Adipocyte (in vitro differentiated cells): ENCODE measurements at regions not wholly inside any gene's neighbourhood (a gene's known extent, or its start where the extent isn't known, plus 50 kb on each side); places are given as distances from the start of the nearest gene placed in this dataset.

Source experiments
- DNase-seq: peaks from one replicate; pipeline ENCODE4 v3.0.0-alpha.2; 2015; ENCODE audit warnings: low read depth
- H3K27me3 ChIP-seq: replicated peaks from 2 replicates; pipeline ENCODE4 v1.7.0; 2013; ENCODE audit warnings: mild to moderate bottlenecking, low read length, moderate library complexity; ENCODE audit not compliant: control insufficient read depth, insufficient read depth
- H3K36me3 ChIP-seq: 2 replicates; pipeline ENCODE4 v1.7.0; 2013; ENCODE audit warnings: low read length, mild to moderate bottlenecking, moderate library complexity; ENCODE audit not compliant: control insufficient read depth, insufficient read depth, severe bottlenecking
- H3K4me1 ChIP-seq: 2 replicates; pipeline ENCODE4 v1.7.0; 2013; ENCODE audit warnings: mild to moderate bottlenecking, low read length, moderate library complexity; ENCODE audit not compliant: control insufficient read depth, insufficient read depth
- H3K4me3 ChIP-seq: 2 replicates; pipeline ENCODE4 v1.7.0; 2013; ENCODE audit warnings: mild to moderate bottlenecking, low read length, moderate library complexity
- H3K9ac ChIP-seq: 2 replicates; pipeline ENCODE4 v1.7.0; 2013; ENCODE audit warnings: mild to moderate bottlenecking, low read length, moderate library complexity
- H3K9me3 ChIP-seq: 2 replicates; pipeline ENCODE4 v1.7.0; 2013; ENCODE audit warnings: mild to moderate bottlenecking, low read length, moderate library complexity; ENCODE audit not compliant: control insufficient read depth

GRCh38 chr9:26334706-26335105 is 557.9 kb downstream of the CAAP1 start:
- no peak for DNase-seq
- Histone ChIP-seq H3K27me3 (no peaks in the 10 kb centered on the region), H3K4me3 (no peak overlapping the region), H3K36me3 (no peaks in the 10 kb centered on the region), H3K9me3 (no peaks in the 10 kb centered on the region), H3K9ac (no peak overlapping the region), H3K4me1 (peaks cover 3% of the 10 kb centered on the region)

DNA sequence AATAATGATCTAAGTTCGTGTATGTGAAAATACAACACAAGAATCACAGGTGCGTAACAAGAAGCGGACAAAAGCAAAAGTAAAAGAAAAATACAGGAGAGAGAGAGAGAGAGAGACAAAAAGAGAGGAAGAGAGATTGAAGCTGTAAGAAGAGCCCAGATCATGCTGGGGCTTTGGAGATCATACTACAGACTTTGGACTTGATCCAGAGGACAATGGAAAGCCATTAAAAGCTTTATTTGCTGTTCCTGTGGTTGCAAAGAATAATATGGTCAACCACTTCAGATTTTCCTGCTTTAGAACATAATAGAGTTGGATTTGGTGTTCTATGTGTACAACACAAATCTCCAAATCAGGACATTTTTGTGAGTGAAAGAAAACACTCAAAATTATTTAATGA is 561.4 kb downstream of the CAAP1 start:
- H3K4me1 ChIP-seq = peaks cover 5% of the 10 kb centered on the region
- no peaks in the 10 kb centered on the region for H3K9me3 ChIP-seq
- no peaks in the 10 kb centered on the region for H3K36me3 ChIP-seq
- no peaks in the 10 kb centered on the region for H3K27me3 ChIP-seq
- no peak for DNase-seq
- no peak overlapping the region for H3K9ac ChIP-seq
- H3K4me3 ChIP-seq = no peak overlapping the region

DNA sequence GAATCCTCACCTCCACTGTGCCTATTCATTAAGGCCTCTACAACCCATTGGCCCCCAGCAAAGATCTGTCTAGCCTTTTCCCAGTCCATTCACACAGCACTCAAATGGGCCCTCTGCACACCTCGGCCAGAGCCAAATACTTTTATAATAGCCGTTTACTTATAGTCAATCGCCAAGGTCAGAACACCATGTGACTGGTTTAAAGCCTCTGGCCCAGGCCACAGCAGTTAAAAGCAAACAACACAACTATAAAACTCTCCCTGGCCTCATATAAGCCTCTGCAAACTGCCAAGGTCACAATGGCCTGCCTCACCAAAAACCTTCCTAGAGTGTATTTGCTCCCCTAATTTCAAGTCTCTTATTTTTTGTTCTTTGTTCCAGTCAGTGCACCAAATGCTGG is 562.6 kb downstream of the CAAP1 start:
- Histone ChIP-seq H3K9me3 (no peaks in the 10 kb centered on the region), H3K9ac (no peak overlapping the region), H3K4me1 (peaks cover 16% of the 10 kb centered on the region), H3K36me3 (no peaks in the 10 kb centered on the region), H3K4me3 (no peak overlapping the region), H3K27me3 (no peaks in the 10 kb centered on the region)
- DNase-seq = no peak

GRCh38 chr9:26326563-26326962 is 566.0 kb downstream of the CAAP1 start:
- DNase-seq = peak; percentile 87
- Histone ChIP-seq H3K36me3 (no peaks in the 10 kb centered on the region), H3K4me3 (no peak overlapping the region), H3K4me1 (peaks cover 22% of the 10 kb centered on the region), H3K9me3 (no peaks in the 10 kb centered on the region), H3K9ac (peak overlapping the region; percentile 65), H3K27me3 (no peaks in the 10 kb centered on the region)

- peak; percentile 20 for DNase-seq
- Histone ChIP-seq H3K4me1 (peaks cover 22% of the 10 kb centered on the region), H3K27me3 (no peaks in the 10 kb centered on the region), H3K36me3 (no peaks in the 10 kb centered on the region), H3K9me3 (no peaks in the 10 kb centered on the region), H3K4me3 (peak overlapping the region; percentile 31), H3K9ac (peak overlapping the region; percentile 65)
These were observed 567.2 kb downstream of the CAAP1 start for GRCh38 chr9:26325444-26325829.

- H3K4me3 ChIP-seq = peak overlapping the region; percentile 31
- no peaks in the 10 kb centered on the region for H3K27me3 ChIP-seq
- H3K9me3 ChIP-seq = no peaks in the 10 kb centered on the region
- H3K36me3 ChIP-seq = no peaks in the 10 kb centered on the region
- peak overlapping the region; percentile 65 for H3K9ac ChIP-seq
- peak; percentile 71 for DNase-seq
- H3K4me1 ChIP-seq = peaks cover 22% of the 10 kb centered on the region
These were observed 567.7 kb downstream of the CAAP1 start for GRCh38 chr9:26324786-26325443.

DNA sequence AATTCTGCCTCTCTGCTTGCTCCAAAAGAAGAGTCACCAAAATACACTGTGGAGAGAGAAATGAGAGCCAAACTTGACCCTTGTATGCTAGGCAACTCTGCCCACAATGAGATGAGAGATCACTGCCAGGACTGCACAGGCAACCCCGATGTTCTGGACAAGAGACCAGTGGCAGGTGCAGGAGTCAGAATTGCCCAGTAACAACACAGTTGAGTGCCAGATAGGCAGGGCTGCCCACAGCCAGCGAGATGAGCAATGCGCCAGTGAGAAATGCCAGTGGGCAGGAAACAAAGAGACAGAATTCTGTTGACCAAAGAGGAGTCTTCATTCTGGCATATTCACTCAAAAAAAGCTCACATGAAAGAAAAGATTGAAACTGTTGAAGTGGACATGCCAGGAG is 570.7 kb downstream of the CAAP1 start:
- H3K36me3 ChIP-seq = no peaks in the 10 kb centered on the region
- H3K9ac ChIP-seq = no peak overlapping the region
- H3K9me3 ChIP-seq = no peaks in the 10 kb centered on the region
- no peak for DNase-seq
- no peak overlapping the region for H3K4me3 ChIP-seq
- H3K4me1 ChIP-seq = peaks cover 22% of the 10 kb centered on the region
- no peaks in the 10 kb centered on the region for H3K27me3 ChIP-seq

GRCh38 chr9:26319859-26320258 is 572.7 kb downstream of the CAAP1 start:
- H3K36me3 ChIP-seq = no peaks in the 10 kb centered on the region
- H3K9ac ChIP-seq = no peak overlapping the region
- H3K4me3 ChIP-seq = no peak overlapping the region
- peaks cover 7% of the 10 kb centered on the region for H3K4me1 ChIP-seq
- no peak for DNase-seq
- no peaks in the 10 kb centered on the region for H3K27me3 ChIP-seq
- no peaks in the 10 kb centered on the region for H3K9me3 ChIP-seq

- no peaks in the 10 kb centered on the region for H3K9me3 ChIP-seq
- H3K36me3 ChIP-seq = no peaks in the 10 kb centered on the region
- H3K9ac ChIP-seq = no peak overlapping the region
- no peaks in the 10 kb centered on the region for H3K27me3 ChIP-seq
- no peaks in the 10 kb centered on the region for H3K4me1 ChIP-seq
- no peak for DNase-seq
- no peak overlapping the region for H3K4me3 ChIP-seq
These were observed 579.5 kb downstream of the CAAP1 start for GRCh38 chr9:26313108-26313507.

GRCh38 chr9:26311463-26311995 is 581.1 kb downstream of the CAAP1 start:
- Histone ChIP-seq H3K27me3 (no peaks in the 10 kb centered on the region), H3K4me3 (no peak overlapping the region), H3K4me1 (peaks cover 9% of the 10 kb centered on the region), H3K36me3 (no peaks in the 10 kb centered on the region), H3K9ac (no peak overlapping the region), H3K9me3 (no peaks in the 10 kb centered on the region)
- no peak for DNase-seq

GRCh38 chr9:26310294-26310693 is 582.3 kb downstream of the CAAP1 start:
- no peak overlapping the region for H3K4me3 ChIP-seq
- H3K36me3 ChIP-seq = no peaks in the 10 kb centered on the region
- H3K9ac ChIP-seq = no peak overlapping the region
- H3K9me3 ChIP-seq = no peaks in the 10 kb centered on the region
- DNase-seq = peak; percentile 53
- H3K27me3 ChIP-seq = no peaks in the 10 kb centered on the region
- H3K4me1 ChIP-seq = peaks cover 9% of the 10 kb centered on the region

DNA sequence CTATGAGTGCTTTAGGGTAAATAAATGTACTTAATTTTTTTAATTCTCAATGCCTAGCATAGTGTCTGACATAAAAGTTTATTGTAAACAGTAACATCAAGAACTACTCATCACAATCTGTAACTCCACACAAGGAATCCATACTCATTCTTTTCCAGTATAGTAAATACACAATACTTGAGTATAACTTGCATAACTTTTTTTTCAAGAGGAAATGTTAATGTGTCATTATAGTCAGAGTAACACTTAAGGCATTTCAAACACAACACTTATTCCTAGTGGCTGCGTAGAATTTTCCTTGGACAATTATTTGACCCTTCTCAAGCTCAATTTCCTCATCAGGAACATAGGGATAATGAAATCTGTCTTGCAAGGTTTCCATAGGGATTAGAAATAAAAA is 584.3 kb downstream of the CAAP1 start:
- DNase-seq = no peak
- Histone ChIP-seq H3K9me3 (no peaks in the 10 kb centered on the region), H3K36me3 (no peaks in the 10 kb centered on the region), H3K4me3 (no peak overlapping the region), H3K27me3 (no peaks in the 10 kb centered on the region), H3K4me1 (peaks cover 9% of the 10 kb centered on the region), H3K9ac (no peak overlapping the region)
